Stimulated activated memory B cell treated with anti-CD40 and anti-IgM and Interleukin-4, amounts not matched to agents 10 μg/mL and 1 μg/mL and 100 μg/mL, for 72 hours (primary cell): ENCODE measurements at regions not wholly inside any gene's neighbourhood (a gene's known extent, or its start where the extent isn't known, plus 50 kb on each side); places are given as distances from the start of the nearest gene placed in this dataset.
A peak's percentile ranks its signal among the peaks of the same experiment; 100 is the strongest.
"Not testable (repeated sequence)": the region's sequence is repeated elsewhere in the genome, so short reads cannot be mapped to it uniquely, and the experiment has no call there.

Experiments
- ATAC-seq: fragments of 150-1000 bp; cut with Tn5 transposase; 2 replicates; pipeline ENCODE4 v1.10.0; 2021
- H3K27ac Mint-ChIP-seq: one replicate; pipeline ENCODE4 v1.8.0; 2022; ENCODE audit warnings: mild to moderate bottlenecking, mixed read lengths
- H3K27me3 Mint-ChIP-seq: one replicate; pipeline ENCODE4 v1.8.0; 2022; ENCODE audit warnings: mixed read lengths
- H3K36me3 Mint-ChIP-seq: one replicate; pipeline ENCODE4 v1.8.0; 2022; ENCODE audit warnings: mixed read lengths
- H3K4me1 Mint-ChIP-seq: one replicate; pipeline ENCODE4 v1.8.0; 2022; ENCODE audit warnings: mixed read lengths
- H3K4me3 Mint-ChIP-seq: one replicate; pipeline ENCODE4 v1.8.0; 2022; ENCODE audit warnings: mild to moderate bottlenecking, moderate library complexity, mixed read lengths
- H3K9me3 Mint-ChIP-seq: one replicate; pipeline ENCODE4 v1.8.0; 2022; ENCODE audit warnings: mixed read lengths

DNA sequence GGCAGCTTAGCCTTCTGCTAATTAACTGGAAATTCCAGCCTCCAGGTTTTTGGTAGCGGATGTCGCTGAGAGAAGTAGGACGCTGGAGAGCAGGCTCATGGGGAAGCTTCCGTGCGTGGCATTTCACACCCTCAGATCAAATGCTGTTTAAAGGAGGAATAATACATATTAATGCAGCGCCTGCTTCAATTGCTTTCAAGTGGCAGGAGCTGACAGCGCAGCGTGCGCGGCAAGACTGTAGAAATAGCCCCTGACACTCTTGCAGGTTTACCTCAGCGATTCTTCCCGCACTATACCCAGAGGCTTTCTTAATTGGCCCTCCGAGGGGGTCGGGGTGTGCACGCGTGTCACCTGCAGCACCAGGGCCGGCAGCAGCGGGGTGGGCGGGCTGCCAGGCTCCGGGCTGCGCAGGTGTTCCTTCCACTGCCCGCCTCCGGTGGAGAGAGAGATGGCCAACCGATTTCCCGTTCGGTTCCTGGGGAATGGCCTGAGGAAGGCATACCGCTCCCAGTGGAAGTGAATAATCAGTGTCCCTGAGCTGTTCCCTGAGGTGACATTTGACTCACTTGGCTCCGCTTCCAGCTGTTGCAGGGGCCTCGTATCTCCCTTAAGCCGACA lies 427.9 kb downstream of the KCTD16 start:
- ATAC-seq = peak; percentile 24
- H3K4me3 Mint-ChIP-seq = no peak overlapping the region
- no peaks in the 10 kb centered on the region for H3K4me1 Mint-ChIP-seq
- H3K36me3 Mint-ChIP-seq = no peaks in the 10 kb centered on the region
- peaks cover 9% of the 10 kb centered on the region for H3K27me3 Mint-ChIP-seq
- H3K9me3 Mint-ChIP-seq = peaks cover 3% of the 10 kb centered on the region
- no peak overlapping the region for H3K27ac Mint-ChIP-seq

DNA sequence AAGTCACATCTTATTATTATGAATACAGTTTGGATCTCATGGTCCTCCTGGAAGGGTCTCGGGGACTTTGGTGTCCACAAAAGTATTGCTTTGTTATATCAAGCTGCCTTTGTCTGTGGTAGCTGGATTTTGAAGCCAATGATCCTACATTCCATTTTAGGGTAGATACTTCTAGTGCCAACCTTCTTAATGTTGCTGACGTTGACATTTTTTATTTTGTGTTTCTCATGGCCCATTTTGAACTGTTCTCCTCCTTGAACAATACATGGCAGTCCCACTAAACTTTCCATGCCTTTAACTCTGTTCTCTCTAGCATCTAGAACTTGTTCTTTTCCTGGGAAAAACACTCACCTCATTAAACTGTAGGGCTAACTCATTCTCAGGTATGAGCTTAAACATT lies 425.8 kb downstream of the KCTD16 start:
- no peak for ATAC-seq
- Mint-ChIP-seq H3K9me3 (peaks cover 3% of the 10 kb centered on the region), H3K4me3 (no peak overlapping the region), H3K27ac (no peak overlapping the region), H3K36me3 (no peaks in the 10 kb centered on the region), H3K27me3 (peaks cover 9% of the 10 kb centered on the region), H3K4me1 (no peaks in the 10 kb centered on the region)

GRCh38 chr5:144594919-144595318 lies 424.2 kb downstream of the KCTD16 start:
- Mint-ChIP-seq H3K4me1 (no peaks in the 10 kb centered on the region), H3K4me3 (no peak overlapping the region), H3K27me3 (peaks cover 7% of the 10 kb centered on the region), H3K36me3 (no peaks in the 10 kb centered on the region), H3K27ac (no peak overlapping the region), H3K9me3 (peaks cover 3% of the 10 kb centered on the region)
- no peak for ATAC-seq

DNA sequence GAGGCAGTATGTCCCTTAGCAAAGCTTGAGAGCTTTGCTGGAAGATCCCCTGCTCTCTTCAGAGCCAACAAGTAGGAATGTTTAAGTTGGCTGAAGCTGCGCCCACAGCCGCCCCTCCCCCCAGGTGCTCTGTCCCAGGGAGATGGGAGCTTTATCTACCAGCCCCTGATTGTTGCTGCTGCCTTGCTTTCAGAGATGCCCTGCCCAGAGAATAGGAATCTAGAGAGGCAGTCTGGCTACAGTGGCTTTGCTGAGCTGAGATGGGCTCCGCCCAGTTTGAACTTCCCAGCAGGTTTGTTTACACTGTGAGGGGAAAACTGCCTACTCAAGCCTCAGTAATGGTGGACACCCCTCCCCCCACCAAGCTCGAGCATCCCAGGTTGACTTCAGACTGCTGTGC lies 423.6 kb downstream of the KCTD16 start:
- H3K27me3 Mint-ChIP-seq, H3K27ac Mint-ChIP-seq, H3K4me3 Mint-ChIP-seq, ATAC-seq, H3K36me3 Mint-ChIP-seq, H3K4me1 Mint-ChIP-seq, H3K9me3 Mint-ChIP-seq: not testable (repeated sequence)

DNA sequence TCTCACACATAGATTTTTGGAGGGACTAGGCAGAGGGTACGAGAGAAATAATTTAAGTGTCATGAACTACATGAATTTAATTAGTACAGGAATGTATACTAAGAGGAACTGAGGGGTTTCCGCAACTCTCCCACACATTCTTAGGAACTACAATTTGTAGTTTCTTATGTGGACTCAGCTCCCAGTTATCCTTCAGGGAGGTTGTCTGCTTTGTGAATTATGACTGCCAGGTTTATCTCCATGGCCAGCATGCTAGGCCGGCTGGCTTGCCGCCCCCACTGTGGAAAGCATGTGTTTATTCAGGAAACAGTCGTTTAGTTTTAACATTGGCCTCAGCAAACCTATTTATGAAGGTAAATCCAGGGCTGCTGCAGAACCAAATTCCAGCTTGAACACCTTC lies 415.0 kb downstream of the KCTD16 start:
- Mint-ChIP-seq H3K36me3 (no peaks in the 10 kb centered on the region), H3K4me3 (no peak overlapping the region), H3K4me1 (no peaks in the 10 kb centered on the region), H3K27me3 (no peaks in the 10 kb centered on the region), H3K9me3 (no peaks in the 10 kb centered on the region), H3K27ac (no peak overlapping the region)
- ATAC-seq = no peak

- Mint-ChIP-seq H3K9me3 (no peaks in the 10 kb centered on the region), H3K4me3 (no peak overlapping the region), H3K27me3 (no peaks in the 10 kb centered on the region), H3K36me3 (no peaks in the 10 kb centered on the region), H3K4me1 (no peaks in the 10 kb centered on the region), H3K27ac (no peak overlapping the region)
- ATAC-seq = no peak
Measured at GRCh38 chr5:144583541-144584449, 413.1 kb downstream of the KCTD16 start.

GRCh38 chr5:144582066-144582465 lies 411.4 kb downstream of the KCTD16 start:
- Mint-ChIP-seq H3K36me3 (no peaks in the 10 kb centered on the region), H3K27me3 (no peaks in the 10 kb centered on the region), H3K4me3 (no peak overlapping the region), H3K9me3 (no peaks in the 10 kb centered on the region), H3K4me1 (no peaks in the 10 kb centered on the region), H3K27ac (no peak overlapping the region)
- no peak for ATAC-seq

GRCh38 chr5:144581044-144581443 lies 410.4 kb downstream of the KCTD16 start:
- Mint-ChIP-seq H3K36me3 (no peaks in the 10 kb centered on the region), H3K9me3 (no peaks in the 10 kb centered on the region), H3K4me1 (no peaks in the 10 kb centered on the region), H3K27me3 (no peaks in the 10 kb centered on the region), H3K27ac (no peak overlapping the region), H3K4me3 (no peak overlapping the region)
- ATAC-seq = no peak

DNA sequence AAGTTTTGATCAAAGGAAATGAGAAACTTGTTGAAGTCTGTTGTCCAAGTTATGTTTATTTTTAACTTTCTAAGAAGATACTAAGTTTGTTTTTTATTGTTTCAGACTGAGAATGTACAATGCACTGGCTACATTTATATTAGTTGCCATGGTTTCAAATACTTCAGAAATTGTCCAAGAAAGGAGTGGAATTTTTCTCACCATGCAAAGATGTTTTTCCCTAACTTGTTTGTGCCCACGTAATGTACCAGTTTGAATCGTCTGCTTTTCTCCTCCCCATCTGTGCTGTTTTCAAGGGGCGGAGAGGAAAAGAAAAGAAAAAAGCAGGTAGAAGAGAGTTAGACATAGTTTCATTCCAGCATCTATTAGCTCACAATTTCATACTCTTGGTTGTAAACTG lies 407.0 kb downstream of the KCTD16 start:
- Mint-ChIP-seq H3K27ac (no peak overlapping the region), H3K36me3 (no peaks in the 10 kb centered on the region), H3K4me1 (no peaks in the 10 kb centered on the region), H3K27me3 (no peaks in the 10 kb centered on the region), H3K9me3 (no peaks in the 10 kb centered on the region), H3K4me3 (no peak overlapping the region)
- ATAC-seq = no peak

GRCh38 chr5:144575736-144576135 lies 405.1 kb downstream of the KCTD16 start:
- no peak for ATAC-seq
- no peaks in the 10 kb centered on the region for H3K27me3 Mint-ChIP-seq
- H3K36me3 Mint-ChIP-seq = no peaks in the 10 kb centered on the region
- H3K4me1 Mint-ChIP-seq = no peaks in the 10 kb centered on the region
- no peaks in the 10 kb centered on the region for H3K9me3 Mint-ChIP-seq
- H3K4me3 Mint-ChIP-seq = no peak overlapping the region
- no peak overlapping the region for H3K27ac Mint-ChIP-seq

GRCh38 chr5:144567421-144567780 lies 396.7 kb downstream of the KCTD16 start:
- no peak overlapping the region for H3K27ac Mint-ChIP-seq
- H3K4me3 Mint-ChIP-seq = no peak overlapping the region
- H3K4me1 Mint-ChIP-seq = no peaks in the 10 kb centered on the region
- no peaks in the 10 kb centered on the region for H3K36me3 Mint-ChIP-seq
- H3K27me3 Mint-ChIP-seq = no peaks in the 10 kb centered on the region
- peaks cover 12% of the 10 kb centered on the region for H3K9me3 Mint-ChIP-seq
- no peak for ATAC-seq

DNA sequence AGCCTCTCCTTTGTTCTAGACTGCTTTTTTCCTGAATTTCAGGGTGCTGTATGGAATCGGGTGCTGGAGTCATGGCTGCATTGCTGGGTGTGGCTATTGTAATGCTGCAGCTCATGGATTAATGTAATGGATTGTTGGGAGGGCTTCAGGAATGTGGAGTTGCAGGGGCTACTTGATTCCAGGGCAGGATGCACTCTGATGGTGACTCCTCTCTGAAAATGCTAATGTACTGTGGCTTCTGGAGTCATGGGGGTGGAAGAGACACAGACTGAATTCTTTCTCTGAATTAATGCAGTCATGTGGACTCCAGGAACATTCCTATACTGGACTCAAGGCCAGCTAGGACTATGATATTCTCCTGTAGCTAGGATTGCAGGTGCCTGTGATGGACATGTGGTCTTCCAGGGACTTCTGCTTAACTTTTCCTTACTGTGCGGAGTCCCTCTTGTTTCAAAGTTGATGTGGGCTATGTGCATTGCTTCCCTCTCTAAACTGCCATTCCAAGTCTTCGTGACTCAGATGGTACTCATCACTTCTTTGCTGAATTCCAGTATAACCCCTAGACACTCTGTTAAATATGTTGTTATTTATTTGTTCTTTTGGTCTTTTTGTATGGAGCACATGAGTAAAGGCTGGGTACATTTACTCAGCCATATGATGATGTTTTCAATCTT lies 396.2 kb downstream of the KCTD16 start:
- H3K27ac Mint-ChIP-seq = no peak overlapping the region
- H3K4me1 Mint-ChIP-seq = no peaks in the 10 kb centered on the region
- no peaks in the 10 kb centered on the region for H3K36me3 Mint-ChIP-seq
- no peak for ATAC-seq
- no peaks in the 10 kb centered on the region for H3K27me3 Mint-ChIP-seq
- peaks cover 12% of the 10 kb centered on the region for H3K9me3 Mint-ChIP-seq
- no peak overlapping the region for H3K4me3 Mint-ChIP-seq

DNA sequence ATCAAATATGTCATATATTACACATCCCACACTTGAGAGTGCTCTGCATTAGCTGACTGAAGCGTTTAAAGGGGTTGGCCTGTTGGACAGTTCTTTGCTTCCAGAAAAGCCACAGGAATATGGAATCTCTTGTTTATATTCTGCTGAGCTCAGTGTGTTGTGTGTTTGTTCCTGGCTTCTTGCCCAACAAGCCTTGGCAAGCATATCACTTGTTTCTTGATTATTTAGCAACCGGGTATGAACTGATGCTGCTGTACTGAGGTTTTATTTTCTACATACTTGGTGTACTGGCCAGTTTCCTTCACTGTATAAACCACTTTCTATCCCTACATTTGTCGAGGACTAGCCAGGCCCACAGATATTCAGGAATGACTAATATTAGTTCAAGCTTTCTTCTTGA lies 378.9 kb downstream of the KCTD16 start:
- Mint-ChIP-seq H3K27ac (no peak overlapping the region), H3K36me3 (no peaks in the 10 kb centered on the region), H3K4me1 (no peaks in the 10 kb centered on the region), H3K27me3 (no peaks in the 10 kb centered on the region), H3K4me3 (no peak overlapping the region), H3K9me3 (peaks cover 10% of the 10 kb centered on the region)
- no peak for ATAC-seq

DNA sequence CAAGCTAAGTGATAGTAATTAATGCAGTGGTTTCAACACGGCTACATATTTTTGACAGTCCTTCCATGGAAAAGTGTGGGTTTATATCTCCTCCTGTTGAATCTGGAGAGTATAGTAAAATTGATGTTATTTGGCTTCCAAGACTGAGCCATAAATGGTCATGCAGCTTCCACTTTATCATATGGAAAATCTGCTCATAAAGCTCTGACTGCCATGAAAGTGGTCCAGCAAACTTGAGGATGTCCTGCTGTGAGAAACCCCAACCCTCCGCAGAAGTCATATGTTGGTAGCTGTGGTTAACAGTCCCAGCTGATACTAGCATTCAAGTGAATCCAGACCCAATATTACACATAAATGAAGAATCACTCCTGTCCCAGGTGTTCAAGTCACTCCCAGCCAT lies 378.3 kb downstream of the KCTD16 start:
- no peak overlapping the region for H3K4me3 Mint-ChIP-seq
- no peaks in the 10 kb centered on the region for H3K4me1 Mint-ChIP-seq
- no peaks in the 10 kb centered on the region for H3K27me3 Mint-ChIP-seq
- ATAC-seq = no peak
- no peaks in the 10 kb centered on the region for H3K36me3 Mint-ChIP-seq
- no peak overlapping the region for H3K27ac Mint-ChIP-seq
- peaks cover 9% of the 10 kb centered on the region for H3K9me3 Mint-ChIP-seq

DNA sequence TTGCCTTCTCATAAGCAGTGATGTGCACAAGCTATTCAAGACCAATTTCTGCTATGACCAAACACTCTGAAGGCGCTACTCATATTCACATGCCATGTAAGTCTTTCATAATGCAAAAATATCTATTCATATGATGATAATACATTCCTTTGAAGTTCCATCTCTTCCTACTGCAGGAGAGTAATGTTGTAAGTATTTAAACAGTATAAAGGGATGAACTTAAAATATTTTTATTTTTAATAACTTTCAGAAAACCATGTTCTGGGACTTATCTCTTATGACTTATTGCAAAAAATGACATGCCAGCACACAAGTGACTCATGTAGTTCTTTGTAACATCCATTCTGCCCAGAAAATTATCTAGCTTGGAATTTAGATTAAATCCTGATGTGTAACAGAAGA lies 376.4 kb downstream of the KCTD16 start:
- Mint-ChIP-seq H3K9me3 (peaks cover 8% of the 10 kb centered on the region), H3K4me3 (no peak overlapping the region), H3K4me1 (no peaks in the 10 kb centered on the region), H3K27ac (no peak overlapping the region), H3K27me3 (no peaks in the 10 kb centered on the region), H3K36me3 (no peaks in the 10 kb centered on the region)
- no peak for ATAC-seq

DNA sequence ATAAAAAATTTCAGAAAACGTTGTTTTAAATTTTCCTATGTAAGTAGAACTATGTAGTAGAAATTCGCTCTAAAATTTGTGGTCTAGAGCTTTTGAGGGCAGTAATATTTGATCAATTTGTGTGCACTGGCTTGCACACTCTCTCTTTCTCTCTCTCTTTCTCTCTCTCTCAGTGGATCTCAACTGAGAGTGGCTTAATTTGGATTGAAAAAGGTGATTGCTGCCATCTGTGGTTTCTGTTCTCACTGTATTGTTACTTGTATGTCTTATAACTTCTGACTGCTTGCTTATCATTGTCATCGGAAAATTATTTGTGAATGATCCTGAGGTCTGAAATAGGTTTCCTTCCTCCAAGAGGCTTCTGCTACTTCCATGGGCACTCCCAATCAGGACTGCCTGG lies 368.2 kb downstream of the KCTD16 start:
- no peak for ATAC-seq
- Mint-ChIP-seq H3K4me1 (no peaks in the 10 kb centered on the region), H3K9me3 (peaks cover 3% of the 10 kb centered on the region), H3K27ac (no peak overlapping the region), H3K4me3 (no peak overlapping the region), H3K27me3 (no peaks in the 10 kb centered on the region), H3K36me3 (no peaks in the 10 kb centered on the region)
